Heart left ventricle (tissue), 16 donors: ENCODE measurements at regions not wholly inside any gene's neighbourhood (a gene's known extent, or its start where the extent isn't known, plus 50 kb on each side); places are given as distances from the start of the nearest gene placed in this dataset.
A peak's percentile ranks its signal among the peaks of the same experiment; 100 is the strongest.

Experiments used
- ATAC-seq, 4 donors: fragments of 200-7000 bp; cut with Tn5 transposase; one replicate each; pipeline ENCODE4 v1.9.1; 2020 to 2022; ENCODE audit warnings: moderate library complexity in 4 of 4, mild to moderate bottlenecking in 3 of 4, moderate number of reproducible peaks in 1 of 4
- DNase-seq, 5 donors: peaks; one replicate each; pipeline ENCODE4 v3.0.0-alpha.2; 2020
- H3K27ac ChIP-seq, 12 donors: fragments of 200-600 bp; sonication (generic) in 4 of 12; one replicate each; pipeline versions ENCODE4 v1.5.0 to v1.8.0; 2016 to 2022; ENCODE audit warnings: mild to moderate bottlenecking in 2 of 12
- H3K27me3 ChIP-seq, 9 donors: fragments of 200-600 bp; sonication (generic) in 2 of 9; one replicate each; pipeline versions ENCODE4 v1.5.1 to v1.8.0; 2016 to 2022; ENCODE audit warnings: mild to moderate bottlenecking in 3 of 9
- H3K36me3 ChIP-seq, 9 donors: fragments of 200-600 bp; sonication (generic) in 2 of 9; one replicate each; pipeline versions ENCODE4 v1.5.0 to v1.8.0; 2018 to 2022; ENCODE audit warnings: mild to moderate bottlenecking in 2 of 9
- H3K4me1 ChIP-seq, 12 donors: fragments of 200-600 bp; sonication (generic) in 4 of 12; one replicate each; pipeline versions ENCODE4 v1.5.0 to v1.8.0; 2016 to 2022; ENCODE audit warnings: mild to moderate bottlenecking in 3 of 12
- H3K4me3 ChIP-seq, 12 donors: fragments of 200-600 bp; sonication (generic) in 4 of 12; one replicate each; pipeline versions ENCODE4 v1.5.0 to v1.8.0; 2017 to 2022; ENCODE audit warnings: mild to moderate bottlenecking in 9 of 12, moderate library complexity in 4 of 12
- H3K9me3 ChIP-seq, 12 donors: fragments of 200-600 bp; sonication (generic) in 4 of 12; one replicate each; pipeline versions ENCODE4 v1.5.0 to v1.8.0; 2016 to 2022; ENCODE audit warnings: mild to moderate bottlenecking in 1 of 12
- CTCF ChIP-seq, 12 donors: fragments of 200-600 bp; sonication (generic) in 4 of 12; IDR thresholded peaks; one replicate each; pipeline versions ENCODE4 v1.5.0 to v1.8.0; 2018 to 2022; ENCODE audit warnings: antibody characterized with exemption in 12 of 12, mild to moderate bottlenecking in 5 of 12
- POLR2A ChIP-seq, 2 donors: fragments of 450-650 bp; IDR thresholded peaks; one replicate each; pipeline ENCODE4 v1.6.1; 2017; ENCODE audit warnings: antibody characterized with exemption in 2 of 2, mild to moderate bottlenecking in 2 of 2, moderate library complexity in 2 of 2
- WGBS, 4 donors: extraction: QIAGEN DNeasy Blood & Tissue Kit in 2 of 4; methylation state at CpG; one replicate each; pipeline versions ENCODE4 v1.1.5 to v1.1.7; 2013 to 2018; 5-methylcytosine and 5-hydroxymethylcytosine counted together
- intact Hi-C, 10 donors: fragments of 100-400 bp; cut with DNase I; formaldehyde crosslinking; loops; one replicate each; pipeline versions ENCODE4 v1.11.1 to v1.14.2; 2022
- donor health status: ischemic (EF 13 %, LVEDD 7.1; RV severe dilation, severe dysfunction).
- donor health status: healthy with polysubstance abuse.
- donor health status: DM: no; HTN: yes; CAD: no.
- donor health status: DM: no; HTN: no; CAD: no.
- donor health status: ischemic (EF 25% LVEDD 6.9; RV normal size, moderate dysfunction).
- donor health status: ischemic (EF 25% LVEDD 5.7; RV mildly dilated, moderate dysfunction).
- donor health status: healthy.
- donor health status: DM: yes; HTN: yes; CAD: no.
- donor health status: ischemic (EF 35%, LVEDD 5.7; RV mildly dilated, moderate dysfunction).
- donor health status: nonischemic (EF 11% LVEDD 7.7; RV severe dilation, severe dysfunction).
- donor health status: DM: yes; HTN: yes; CAD: no.
- donor health status: PGD.
- donor health status: ischemic (EF 29% LVEDD 5.4; RV normal size, mild dysfunction).
- donor health status: nonischemic (EF 23%, LVEDD 6.1; RV moderate dilation, normal function).

DNA sequence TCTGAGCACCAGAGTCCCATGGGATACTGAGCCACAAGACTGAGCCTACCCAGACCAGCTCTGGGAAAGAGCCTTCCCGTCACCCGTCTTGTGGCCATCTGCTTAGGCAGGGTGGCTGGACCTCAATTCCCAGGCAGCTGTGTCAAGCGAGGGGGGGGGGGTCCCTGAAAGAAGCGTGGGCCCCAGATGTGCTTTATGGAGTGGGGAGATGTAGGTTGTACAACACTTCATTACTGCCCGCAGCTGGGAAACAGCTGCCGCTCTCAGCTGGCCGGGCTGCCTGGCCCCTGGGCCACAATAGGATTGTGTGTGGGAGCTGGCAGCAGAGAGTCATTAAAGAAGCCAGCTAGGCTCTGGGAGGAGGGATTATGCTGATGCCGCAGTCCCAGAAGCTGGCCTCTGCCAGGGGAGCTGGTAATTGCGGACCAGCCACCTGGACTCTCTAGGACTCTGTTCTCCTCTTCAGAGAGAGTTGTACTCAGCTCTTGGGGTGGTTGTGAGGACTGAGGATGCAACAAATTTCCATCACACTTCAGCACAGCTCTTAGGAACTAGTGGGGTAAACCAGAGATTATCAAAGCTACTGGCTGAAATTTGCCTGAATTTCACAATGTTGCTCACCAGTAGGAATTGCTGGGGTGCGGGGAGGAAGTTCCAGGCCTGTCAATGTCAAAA, 145.4 kb downstream of the GADD45G start:
- H3K27ac ChIP-seq = no peak overlapping the region
- ATAC-seq = peak; percentile 5 to 78 (median 68)
- DNase-seq = peak; percentile 58 to 78 (median 75)
- no peaks in the 10 kb centered on the region for H3K27me3 ChIP-seq
- no peak overlapping the region for H3K4me3 ChIP-seq
- 66 to 74% (median 69%) methylated on average over 7 to 10 of the region's 10 CpGs for WGBS, 4 donors
- no peaks in the 10 kb centered on the region for H3K9me3 ChIP-seq
- H3K36me3 ChIP-seq = no peaks in the 10 kb centered on the region
- TF ChIP-seq CTCF (IDR thresholded peaks at IDR 0.05) (no peak), POLR2A (IDR thresholded peaks at IDR 0.05) (no peak)
- intact Hi-C loops = loop anchor here in 6 of 10 donors (10.0 kb wide), 4 partner anchors 125 to 345 kb away; partner anchors contain the start of gene GADD45G (in 1 of the 6)
- peaks cover 0 to 28% (median 5%) of the 10 kb centered on the region in 12 donors for H3K4me1 ChIP-seq

- 92 to 98% (median 95%) methylated on average over 5 to 6 of the region's 6 CpGs for WGBS, 4 donors
- no peaks in the 10 kb centered on the region for H3K36me3 ChIP-seq
- no peaks in the 10 kb centered on the region for H3K27me3 ChIP-seq
- intact Hi-C loops = loop anchor here in 6 of 10 donors (10.0 kb wide), 4 partner anchors 124 to 344 kb away; partner anchors contain the start of gene GADD45G (in 1 of the 6)
- no peak overlapping the region for H3K4me3 ChIP-seq
- DNase-seq (no peak), ATAC-seq (no peak)
- no peak for TF ChIP-seq POLR2A (IDR thresholded peaks at IDR 0.05)
- no peak for TF ChIP-seq CTCF (IDR thresholded peaks at IDR 0.05)
- no peaks in the 10 kb centered on the region for H3K9me3 ChIP-seq
- H3K27ac ChIP-seq = no peak overlapping the region
- peaks cover 0 to 36% (median 8%) of the 10 kb centered on the region in 12 donors for H3K4me1 ChIP-seq
Measured at GRCh38 chr9:89751079-89751825, 146.4 kb downstream of the GADD45G start.

GRCh38 chr9:89752154-89752553, 147.3 kb downstream of the GADD45G start:
- Histone ChIP-seq H3K4me3 (no peak overlapping the region), H3K27ac (no peak overlapping the region), H3K4me1 (peaks cover 0 to 42% (median 13%) of the 10 kb centered on the region in 12 donors), H3K27me3 (no peaks in the 10 kb centered on the region), H3K9me3 (no peaks in the 10 kb centered on the region), H3K36me3 (no peaks in the 10 kb centered on the region)
- ATAC-seq = no peak
- no peak for DNase-seq
- 95 to 99% (median 97%) methylated on average over 4 of the region's 4 CpGs for WGBS, 4 donors
- intact Hi-C loops = loop anchor here in 6 of 10 donors (10.0 kb wide), 4 partner anchors 123 to 343 kb away; partner anchors contain the start of gene GADD45G (in 1 of the 6)
- TF ChIP-seq CTCF (IDR thresholded peaks at IDR 0.05) = no peak
- TF ChIP-seq POLR2A (IDR thresholded peaks at IDR 0.05) = no peak

DNA sequence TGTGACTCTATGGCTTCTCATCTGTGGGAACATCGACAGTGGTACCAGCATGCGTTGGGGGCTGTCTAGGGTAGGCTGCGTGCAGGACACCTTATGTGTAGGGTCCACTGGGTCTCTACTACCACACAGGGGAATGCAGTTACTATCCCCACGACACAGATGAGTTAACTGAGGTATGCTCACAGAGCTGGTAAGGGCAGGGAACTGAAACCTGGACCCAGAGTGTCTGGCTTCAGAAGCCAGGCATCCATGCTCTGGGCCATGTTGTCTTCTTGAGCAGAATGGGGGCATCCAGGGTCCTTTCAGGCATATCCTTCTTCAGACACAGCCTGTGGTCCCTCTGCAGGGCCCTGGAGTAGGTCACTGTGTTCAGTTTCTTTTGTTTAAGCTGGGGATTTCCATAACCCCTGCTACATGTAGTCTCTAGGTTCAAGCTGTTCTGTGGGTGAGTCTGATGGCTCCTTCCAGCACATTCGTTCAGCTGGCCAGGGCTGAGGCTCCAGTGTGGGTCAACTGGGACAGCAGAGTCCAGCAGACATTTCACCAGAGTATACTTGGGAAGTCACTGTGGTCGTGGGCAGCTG, 148.8 kb downstream of the GADD45G start:
- ATAC-seq = no peak
- H3K36me3 ChIP-seq = no peaks in the 10 kb centered on the region
- no peak overlapping the region for H3K4me3 ChIP-seq
- DNase-seq = no peak
- no peak for TF ChIP-seq POLR2A (IDR thresholded peaks at IDR 0.05)
- no peak for TF ChIP-seq CTCF (IDR thresholded peaks at IDR 0.05)
- H3K4me1 ChIP-seq = peaks cover 0 to 42% (median 10%) of the 10 kb centered on the region in 12 donors
- intact Hi-C loops = loop anchor here in 6 of 10 donors (10.0 kb wide), 4 partner anchors 121 to 341 kb away; partner anchors contain the start of gene GADD45G (in 1 of the 6)
- H3K27ac ChIP-seq = no peak overlapping the region
- H3K27me3 ChIP-seq = no peaks in the 10 kb centered on the region
- no peaks in the 10 kb centered on the region for H3K9me3 ChIP-seq
- 85 to 92% (median 89%) methylated on average over 5 to 6 of the region's 6 CpGs for WGBS, 4 donors
